Esophagus (tissue), 2 donors: ENCODE measurements at regions not wholly inside any gene's neighbourhood (a gene's known extent, or its start where the extent isn't known, plus 50 kb on each side); places are given as distances from the start of the nearest gene placed in this dataset.
"Not testable (repeated sequence)": the region's sequence is repeated elsewhere in the genome, so short reads cannot be mapped to it uniquely, and the experiment has no call there.

Source experiments
- H3K27ac ChIP-seq, 2 donors: one replicate each; pipeline ENCODE4 v1.5.1; 2013; ENCODE audit warnings: low read depth in 2 of 2, mild to moderate bottlenecking in 2 of 2, inconsistent platforms in 1 of 2, low read length in 1 of 2, moderate library complexity in 1 of 2
- H3K27me3 ChIP-seq, 2 donors: one replicate each; pipeline ENCODE4 v1.6.1; 2013; ENCODE audit warnings: low read length in 2 of 2, control low read depth in 1 of 2, mild to moderate bottlenecking in 1 of 2; ENCODE audit not compliant: insufficient read depth in 2 of 2, control insufficient read depth in 1 of 2
- H3K36me3 ChIP-seq, 2 donors: one replicate each; pipeline ENCODE4 v1.6.1; 2013; ENCODE audit warnings: low read length in 1 of 2; ENCODE audit not compliant: control insufficient read depth in 2 of 2, insufficient read depth in 2 of 2
- H3K4me1 ChIP-seq, 2 donors: one replicate each; pipeline ENCODE4 v1.6.1; 2013; ENCODE audit warnings: low read length in 1 of 2; ENCODE audit not compliant: control insufficient read depth in 2 of 2, insufficient read depth in 2 of 2
- H3K4me3 ChIP-seq, 2 donors: one replicate each; pipeline ENCODE4 v1.5.1; 2013; ENCODE audit warnings: low read length in 2 of 2, mild to moderate bottlenecking in 2 of 2, low read depth in 1 of 2, moderate library complexity in 1 of 2
- H3K9me3 ChIP-seq, 2 donors: one replicate each; pipeline ENCODE4 v1.6.1; 2013; ENCODE audit warnings: mild to moderate bottlenecking in 2 of 2, low read depth in 1 of 2, low read length in 1 of 2, moderate library complexity in 1 of 2; ENCODE audit not compliant: control insufficient read depth in 2 of 2, insufficient read depth in 1 of 2
- WGBS, 2 donors: extraction: QIAGEN DNeasy Blood & Tissue Kit; methylation state at CpG; one replicate each; pipeline ENCODE4 v1.1.7; 2013; 5-methylcytosine and 5-hydroxymethylcytosine counted together
- donor health status: healthy with polysubstance abuse.
- donor health status: Bipolar disorder and iron deficiency.

- Histone ChIP-seq H3K4me1 (peaks cover 3 to 4% of the 10 kb centered on the region in 2 donors), H3K27me3 (no peaks in the 10 kb centered on the region), H3K27ac (no peak overlapping the region), H3K36me3 (no peaks in the 10 kb centered on the region), H3K4me3 (no peak overlapping the region), H3K9me3 (no peaks in the 10 kb centered on the region)
- WGBS, 2 donors, result 86 to 88% methylated on average over 5 of the region's 5 CpGs
These were observed 67.0 kb upstream of the STARD13 start for GRCh38 chr13:33352526-33352925.

GRCh38 chr13:33353210-33353609, 67.7 kb upstream of the STARD13 start:
- no peak overlapping the region for H3K4me3 ChIP-seq
- H3K27me3 ChIP-seq, result no peaks in the 10 kb centered on the region
- 56 to 69% methylated on average over 4 of the region's 4 CpGs for WGBS, 2 donors
- H3K27ac ChIP-seq, result no peak overlapping the region
- H3K9me3 ChIP-seq, result no peaks in the 10 kb centered on the region
- H3K36me3 ChIP-seq, result no peaks in the 10 kb centered on the region
- H3K4me1 ChIP-seq, result peaks cover 3 to 4% of the 10 kb centered on the region in 2 donors

DNA sequence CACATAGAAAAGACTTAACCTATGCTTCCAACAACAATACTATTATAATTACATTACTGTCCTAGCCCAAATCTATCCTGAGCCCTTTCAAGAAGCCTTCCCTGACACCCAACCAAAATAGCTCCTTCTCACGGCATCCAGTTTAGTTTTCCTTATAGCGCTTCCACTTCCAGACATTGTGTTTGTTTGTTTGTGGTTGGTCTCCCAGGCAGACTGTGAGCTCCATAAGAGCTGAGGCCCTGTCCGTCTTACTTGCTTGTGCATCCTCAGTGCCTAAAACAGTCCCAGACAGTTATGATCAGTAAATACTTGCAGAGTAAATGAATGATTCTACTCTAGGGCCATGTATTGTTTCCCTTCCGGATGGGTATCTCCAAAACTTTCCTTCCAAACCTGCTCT, 68.1 kb upstream of the STARD13 start:
- Histone ChIP-seq H3K9me3 (no peaks in the 10 kb centered on the region), H3K4me3 (no peak overlapping the region), H3K27ac (no peak overlapping the region), H3K27me3 (no peaks in the 10 kb centered on the region), H3K36me3 (no peaks in the 10 kb centered on the region), H3K4me1 (peaks cover 3 to 4% of the 10 kb centered on the region in 2 donors)
- 91% methylated on average over 4 of the region's 4 CpGs for WGBS, 2 donors

DNA sequence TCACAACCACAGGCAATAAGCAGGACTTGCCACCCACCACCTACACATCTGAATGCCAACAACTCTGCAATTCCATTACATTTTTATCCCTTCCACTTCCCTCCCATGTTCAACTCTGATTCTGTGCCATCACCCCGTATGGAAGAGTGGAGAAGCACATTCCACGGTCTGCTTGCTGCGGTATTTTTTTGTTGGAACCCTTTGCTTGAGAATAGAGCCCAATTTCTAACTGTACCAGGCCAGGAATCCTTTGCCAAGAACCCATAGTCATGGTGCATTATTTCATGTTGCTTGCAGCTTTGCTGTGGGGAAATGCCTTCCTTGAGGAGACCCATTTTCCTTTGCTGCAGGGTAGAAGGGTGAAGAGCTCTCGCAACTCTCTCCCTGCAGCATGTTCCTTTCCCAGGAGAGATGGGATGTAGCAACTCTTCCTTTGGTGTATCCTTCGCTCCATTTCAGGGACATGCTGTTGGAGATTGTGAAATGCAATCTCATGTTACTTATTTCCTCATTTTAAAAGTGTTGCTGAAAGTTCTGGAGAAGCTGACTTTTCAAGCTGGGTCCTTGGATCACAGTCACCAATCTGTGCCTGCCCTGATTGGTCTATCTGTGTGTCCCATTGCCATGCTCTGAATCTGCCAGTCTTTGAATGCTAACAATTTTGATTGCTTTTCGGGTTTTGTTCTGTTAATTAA, 69.8 kb upstream of the STARD13 start:
- 81 to 82% methylated on average over 6 of the region's 6 CpGs for WGBS, 2 donors

GRCh38 chr13:33358076-33358475, 72.5 kb upstream of the STARD13 start:
- WGBS, 2 donors, result 91 to 94% methylated on average over 8 to 17 of the region's 17 CpGs
- not testable (repeated sequence) for H3K27ac ChIP-seq, H3K4me1 ChIP-seq, H3K27me3 ChIP-seq, H3K4me3 ChIP-seq, H3K36me3 ChIP-seq, H3K9me3 ChIP-seq

More for the DNA sequence above, 69.8 kb upstream of the STARD13 start:
- Histone ChIP-seq H3K9me3 (no peaks in the 10 kb centered on the region), H3K4me1 (no peaks in the 10 kb centered on the region), H3K27ac (no peak overlapping the region), H3K4me3 (no peak overlapping the region), H3K27me3 (no peaks in the 10 kb centered on the region), H3K36me3 (no peaks in the 10 kb centered on the region)

GRCh38 chr13:33362986-33363727, 77.6 kb upstream of the STARD13 start:
- Histone ChIP-seq H3K4me1 (no peaks in the 10 kb centered on the region), H3K27ac (no peak overlapping the region), H3K9me3 (no peaks in the 10 kb centered on the region), H3K27me3 (no peaks in the 10 kb centered on the region), H3K36me3 (no peaks in the 10 kb centered on the region), H3K4me3 (no peak overlapping the region)
- 77 to 91% methylated on average over 2 of the region's 2 CpGs for WGBS, 2 donors

DNA sequence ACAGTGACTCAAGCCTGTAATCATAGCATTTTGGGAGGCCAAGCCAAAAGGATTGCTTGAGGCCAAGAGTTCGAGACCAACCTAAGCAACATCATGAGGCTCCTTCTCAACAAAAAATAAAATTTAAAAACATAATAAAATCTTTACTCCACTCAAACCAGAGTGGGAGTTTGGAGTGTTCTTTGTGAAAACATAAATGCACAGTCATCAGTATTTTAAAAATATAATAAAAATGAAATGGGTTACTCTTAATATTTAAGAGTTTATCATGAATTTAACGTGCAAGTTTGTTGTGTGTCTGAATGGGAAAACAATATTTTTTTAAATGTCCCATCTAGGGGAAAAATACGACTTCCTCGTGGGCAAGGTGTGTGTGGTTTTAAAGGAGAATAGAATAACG, 78.6 kb upstream of the STARD13 start:
- H3K9me3 ChIP-seq, result no peaks in the 10 kb centered on the region
- H3K27me3 ChIP-seq, result no peaks in the 10 kb centered on the region
- no peaks in the 10 kb centered on the region for H3K4me1 ChIP-seq
- WGBS, 2 donors, result 90 to 92% methylated on average over 5 of the region's 5 CpGs
- H3K27ac ChIP-seq, result no peak overlapping the region
- H3K36me3 ChIP-seq, result no peaks in the 10 kb centered on the region
- no peak overlapping the region for H3K4me3 ChIP-seq

- Histone ChIP-seq H3K4me3 (no peak overlapping the region), H3K36me3 (no peaks in the 10 kb centered on the region), H3K27me3 (no peaks in the 10 kb centered on the region), H3K4me1 (no peaks in the 10 kb centered on the region), H3K9me3 (no peaks in the 10 kb centered on the region), H3K27ac (no peak overlapping the region)
- 67 to 81% methylated on average over 6 of the region's 6 CpGs for WGBS, 2 donors
These were observed 81.0 kb upstream of the STARD13 start for GRCh38 chr13:33366469-33367062.

- WGBS, 2 donors, result 83 to 85% methylated on average over 2 of the region's 2 CpGs
- no peaks in the 10 kb centered on the region for H3K36me3 ChIP-seq
- H3K27me3 ChIP-seq, result no peaks in the 10 kb centered on the region
- no peak overlapping the region for H3K4me3 ChIP-seq
- H3K4me1 ChIP-seq, result no peaks in the 10 kb centered on the region
- no peaks in the 10 kb centered on the region for H3K9me3 ChIP-seq
- no peak overlapping the region for H3K27ac ChIP-seq
These were observed 81.8 kb upstream of the STARD13 start for GRCh38 chr13:33367171-33367895.
